ENCODE measurements at regions not wholly inside any gene's neighbourhood (a gene's known extent, or its start where the extent isn't known, plus 50 kb on each side); places are given as distances from the start of the nearest gene placed in this dataset.

DNA sequence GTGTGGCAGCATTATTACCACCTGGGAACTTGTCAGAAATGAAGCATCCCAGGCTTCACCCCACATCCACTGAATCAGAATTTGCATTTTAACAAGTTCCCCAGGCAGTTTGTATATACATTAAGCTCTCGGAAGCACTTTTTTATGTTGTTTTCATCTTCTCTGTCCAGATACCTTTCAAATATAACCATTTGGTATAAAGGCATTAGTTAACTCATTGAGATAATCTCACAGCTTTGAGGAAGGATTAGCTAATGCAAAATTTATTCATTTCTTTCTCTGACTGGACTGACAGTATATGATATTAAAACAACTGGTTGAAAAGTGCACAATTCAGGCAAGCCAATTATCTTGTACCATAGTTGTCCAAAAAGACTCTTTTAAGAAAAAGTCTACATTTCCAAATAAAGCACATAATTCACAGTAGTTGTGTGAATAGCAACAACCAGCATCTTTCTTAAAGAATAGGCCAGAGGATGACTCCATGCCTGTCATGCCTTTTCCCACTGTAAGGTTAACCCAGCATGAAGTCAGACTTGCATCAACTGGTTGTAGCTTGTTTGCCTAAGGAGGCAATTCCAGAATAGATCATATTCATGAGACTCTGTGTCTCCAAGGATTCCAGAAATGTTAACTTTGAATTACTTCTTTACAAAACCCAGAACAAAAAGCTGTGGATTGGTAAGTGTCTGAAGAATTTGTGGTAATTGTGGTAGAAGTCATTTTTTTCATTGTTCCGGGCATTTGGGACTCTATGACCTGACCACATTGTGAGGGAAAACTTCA, 254.3 kb upstream of the SESN3 start:
- in situ Hi-C loops (cut with HindIII; ENCODE audit: low sequenced_read_pairs), result no loop called here
- H3K4me3 ChIP-seq (ENCODE audit: low read depth, low read length), result no peak overlapping the region
- peak; percentile 87 for DNase-seq (ENCODE audit: low read depth)
- TF ChIP-seq, protein P1, sequence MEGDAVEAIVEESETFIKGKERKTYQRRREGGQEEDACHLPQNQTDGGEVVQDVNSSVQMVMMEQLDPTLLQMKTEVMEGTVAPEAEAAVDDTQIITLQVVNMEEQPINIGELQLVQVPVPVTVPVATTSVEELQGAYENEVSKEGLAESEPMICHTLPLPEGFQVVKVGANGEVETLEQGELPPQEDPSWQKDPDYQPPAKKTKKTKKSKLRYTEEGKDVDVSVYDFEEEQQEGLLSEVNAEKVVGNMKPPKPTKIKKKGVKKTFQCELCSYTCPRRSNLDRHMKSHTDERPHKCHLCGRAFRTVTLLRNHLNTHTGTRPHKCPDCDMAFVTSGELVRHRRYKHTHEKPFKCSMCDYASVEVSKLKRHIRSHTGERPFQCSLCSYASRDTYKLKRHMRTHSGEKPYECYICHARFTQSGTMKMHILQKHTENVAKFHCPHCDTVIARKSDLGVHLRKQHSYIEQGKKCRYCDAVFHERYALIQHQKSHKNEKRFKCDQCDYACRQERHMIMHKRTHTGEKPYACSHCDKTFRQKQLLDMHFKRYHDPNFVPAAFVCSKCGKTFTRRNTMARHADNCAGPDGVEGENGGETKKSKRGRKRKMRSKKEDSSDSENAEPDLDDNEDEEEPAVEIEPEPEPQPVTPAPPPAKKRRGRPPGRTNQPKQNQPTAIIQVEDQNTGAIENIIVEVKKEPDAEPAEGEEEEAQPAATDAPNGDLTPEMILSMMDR (IDR thresholded peaks at IDR 0.05; ENCODE audit: low read depth, low read length, missing control alignments), result no peak

DNA sequence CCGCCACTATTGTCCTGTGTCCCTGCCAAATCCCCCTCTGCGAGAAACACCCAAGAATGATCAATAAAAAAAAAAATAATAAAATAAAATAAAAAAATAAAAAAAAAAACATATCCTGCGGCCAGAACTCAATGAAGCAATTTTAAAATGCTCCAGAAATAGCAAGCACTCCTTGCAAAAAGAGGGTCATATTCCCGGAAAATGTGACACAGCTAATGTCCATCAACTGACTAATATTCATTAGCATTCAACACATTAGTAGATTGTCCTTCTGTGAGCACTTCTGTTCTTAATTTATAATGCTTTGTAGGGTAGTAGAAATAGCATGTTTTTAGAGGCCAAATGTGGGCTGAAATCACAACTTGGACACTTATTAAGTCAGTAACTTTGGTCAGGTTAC, 252.3 kb upstream of the SESN3 start:
- H3K4me3 ChIP-seq (ENCODE audit: low read depth, low read length), result no peak overlapping the region
- no peak for DNase-seq (ENCODE audit: low read depth)
- in situ Hi-C loops (cut with HindIII; ENCODE audit: low sequenced_read_pairs), result no loop called here
- TF ChIP-seq, protein P1 (IDR thresholded peaks at IDR 0.05; ENCODE audit: low read depth, low read length, missing control alignments), result no peak

DNA sequence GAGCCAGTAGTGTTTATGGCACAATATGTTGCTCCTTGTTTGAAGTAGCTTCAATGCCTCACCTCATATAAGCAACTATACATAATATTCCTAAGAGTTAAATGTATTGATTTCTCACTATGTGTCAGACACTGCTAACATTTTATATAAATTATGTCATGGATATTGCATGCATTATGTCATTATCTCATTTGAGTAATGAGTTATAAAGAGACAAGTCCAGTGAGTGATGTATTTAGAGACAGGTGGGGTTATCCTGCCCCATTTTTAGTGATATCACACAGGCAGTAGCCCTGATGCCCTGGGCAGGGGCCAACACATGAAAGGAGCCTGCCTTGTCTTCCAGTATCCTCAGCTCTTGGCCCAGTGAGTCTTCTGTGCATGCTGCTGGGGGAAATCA, 247.0 kb upstream of the SESN3 start:
- TF ChIP-seq, protein P1 (IDR thresholded peaks at IDR 0.05; ENCODE audit: low read depth, low read length, missing control alignments), result no peak
- DNase-seq (ENCODE audit: low read depth), result no peak
- in situ Hi-C loops (cut with HindIII; ENCODE audit: low sequenced_read_pairs), result no loop called here
- no peak overlapping the region for H3K4me3 ChIP-seq (ENCODE audit: low read depth, low read length)

DNA sequence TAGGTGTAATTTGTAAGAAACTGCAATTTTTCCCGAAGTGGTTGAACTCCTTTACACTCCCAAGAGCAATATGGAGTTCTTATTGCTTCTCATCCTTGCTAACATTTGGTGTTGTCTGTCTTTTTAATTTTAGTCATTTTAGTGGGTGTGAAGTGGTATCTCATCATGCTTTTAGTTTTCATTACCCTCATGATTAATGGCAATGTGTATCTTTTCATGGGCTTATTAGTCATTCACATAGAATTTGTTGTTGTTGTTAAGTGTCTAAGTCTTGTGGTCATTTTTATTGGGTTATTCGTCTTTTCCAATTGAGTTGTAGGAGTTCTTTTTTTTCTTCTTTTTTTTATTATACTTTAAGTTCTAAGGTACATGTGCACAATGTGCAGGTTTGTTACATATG, 238.3 kb upstream of the SESN3 start:
- no peak overlapping the region for H3K4me3 ChIP-seq (ENCODE audit: low read depth, low read length)
- TF ChIP-seq, protein P1 (IDR thresholded peaks at IDR 0.05; ENCODE audit: low read depth, low read length, missing control alignments), result no peak
- DNase-seq (ENCODE audit: low read depth), result no peak
- in situ Hi-C loops (cut with HindIII; ENCODE audit: low sequenced_read_pairs), result no loop called here

DNA sequence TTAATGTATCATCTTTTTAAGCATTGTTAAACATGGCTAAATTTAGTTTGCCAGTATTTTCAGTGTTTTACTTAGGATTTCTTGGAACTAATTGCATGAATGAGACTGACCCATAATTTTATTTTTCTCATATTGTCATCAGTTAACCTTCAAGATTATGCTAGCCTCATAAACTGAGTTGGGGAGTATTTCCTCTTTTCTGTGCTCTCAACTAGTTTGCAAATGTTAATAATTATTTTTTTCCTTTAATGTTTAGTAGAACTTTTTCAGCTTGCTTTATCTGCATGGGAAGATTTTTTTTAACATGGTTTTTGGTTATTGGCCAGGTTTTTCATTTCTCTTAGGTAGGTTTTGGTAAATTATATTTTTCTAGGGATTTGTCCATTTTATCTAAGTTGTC, 235.4 kb upstream of the SESN3 start:
- H3K4me3 ChIP-seq (ENCODE audit: low read depth, low read length), result no peak overlapping the region
- in situ Hi-C loops (cut with HindIII; ENCODE audit: low sequenced_read_pairs), result no loop called here
- TF ChIP-seq, protein P1 (IDR thresholded peaks at IDR 0.05; ENCODE audit: low read depth, low read length, missing control alignments), result no peak
- no peak for DNase-seq (ENCODE audit: low read depth)

DNA sequence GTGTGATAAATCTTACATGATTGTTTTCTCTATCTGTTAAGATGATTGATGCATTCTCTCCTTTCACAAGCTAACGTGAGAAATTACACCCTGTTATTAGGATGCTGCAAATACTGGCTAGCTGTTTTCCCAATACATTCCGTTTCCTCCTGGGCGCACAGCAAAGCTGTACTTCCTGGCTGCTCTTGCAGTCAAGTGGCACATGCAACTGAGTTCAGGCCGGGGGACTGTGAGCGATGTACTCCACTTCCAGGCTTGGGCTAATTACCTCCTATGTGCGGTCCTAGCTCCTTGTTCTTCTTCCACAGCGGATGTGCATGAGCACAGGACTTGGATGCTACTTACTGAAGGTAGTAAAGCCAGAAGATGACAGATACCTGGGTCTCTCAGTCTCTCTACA, 234.9 kb upstream of the SESN3 start:
- TF ChIP-seq, protein P1 (IDR thresholded peaks at IDR 0.05; ENCODE audit: low read depth, low read length, missing control alignments), result no peak
- no peak for DNase-seq (ENCODE audit: low read depth)
- H3K4me3 ChIP-seq (ENCODE audit: low read depth, low read length), result no peak overlapping the region
- in situ Hi-C loops (cut with HindIII; ENCODE audit: low sequenced_read_pairs), result no loop called here
